Renal cortical epithelial cell (primary cell): ENCODE measurements at regions not wholly inside any gene's neighbourhood (a gene's known extent, or its start where the extent isn't known, plus 50 kb on each side); places are given as distances from the start of the nearest gene placed in this dataset.

ENCODE experiments used
- DNase-seq: peaks from one replicate; pipeline ENCODE4 v3.0.0-alpha.2; 2011; ENCODE audit warnings: low read depth

DNA sequence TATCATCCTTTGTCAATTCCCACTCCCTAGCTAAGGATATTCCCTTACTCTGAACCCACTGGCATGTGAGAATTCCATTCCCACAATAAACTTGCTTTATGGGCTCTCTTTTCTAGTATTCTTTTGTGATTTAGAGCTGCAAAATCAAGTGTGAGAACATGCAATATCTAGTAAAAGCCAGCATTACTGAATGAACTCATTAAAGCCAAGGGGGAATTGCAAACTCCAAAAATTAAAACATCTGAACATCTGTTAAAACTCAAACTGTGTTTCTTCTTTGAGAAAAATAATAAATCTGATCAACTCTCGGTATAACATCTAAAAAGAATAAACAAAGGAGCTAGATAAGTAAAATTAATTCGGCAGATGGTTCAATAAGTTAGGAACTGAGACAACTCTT, 53.1 kb upstream of the MPDZ start:
- no peak for DNase-seq

DNA sequence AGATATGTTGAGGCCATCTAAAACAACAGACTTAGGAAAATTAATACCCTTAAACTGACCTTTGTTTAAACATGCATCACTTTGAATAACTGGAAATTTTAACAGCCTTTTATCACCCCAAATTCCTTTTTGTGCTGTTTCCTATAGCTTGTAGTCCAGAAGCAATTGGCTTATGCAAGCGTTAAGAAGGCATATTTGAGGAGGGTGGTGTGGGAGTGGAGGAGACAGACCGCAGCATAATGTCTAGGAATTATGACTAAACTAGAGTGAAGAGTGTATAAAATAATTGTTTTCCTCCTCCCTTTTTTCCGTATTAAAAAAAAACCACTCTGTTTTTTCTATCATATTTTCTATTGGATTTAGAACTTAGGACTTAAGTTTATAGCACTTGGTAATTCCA, 51.8 kb upstream of the MPDZ start:
- DNase-seq: no peak

DNA sequence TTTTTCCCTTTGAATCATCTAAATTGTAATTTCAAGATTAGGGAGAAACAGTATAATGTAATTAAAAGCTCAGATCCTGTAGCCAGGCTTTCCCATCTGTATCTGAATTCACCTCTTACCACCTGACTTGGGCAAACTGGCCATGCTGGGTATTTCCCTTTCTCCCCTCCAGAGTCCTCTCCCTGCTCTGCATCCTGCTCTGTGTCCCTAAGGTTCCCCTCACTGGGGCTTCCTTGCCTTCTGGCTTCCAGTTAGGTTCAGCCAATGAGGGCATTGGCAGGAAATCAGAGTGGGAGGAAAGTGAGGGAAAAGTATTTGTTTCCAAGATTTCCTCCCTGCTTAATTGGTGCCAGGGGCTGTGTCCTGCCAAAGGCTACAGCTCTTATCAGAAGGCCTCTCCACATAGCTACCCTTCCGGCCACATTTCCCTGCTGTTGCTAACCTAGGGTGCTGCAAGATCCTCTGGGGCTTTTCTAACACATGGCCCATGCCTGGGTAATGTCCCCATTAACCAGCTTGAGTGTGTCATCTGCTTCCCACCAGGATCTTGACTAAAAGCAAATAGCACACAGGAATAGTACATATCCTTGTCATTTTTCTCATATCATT, 51.0 kb upstream of the MPDZ start:
- no peak for DNase-seq
